GM12892 (cell line): ENCODE measurements at regions not wholly inside any gene's neighbourhood (a gene's known extent, or its start where the extent isn't known, plus 50 kb on each side); places are given as distances from the start of the nearest gene placed in this dataset.

ENCODE experiments used
- POLR2A ChIP-seq: IDR thresholded peaks from 2 replicates; pipeline ENCODE4 v1.6.1; 2011; ENCODE audit warnings: low read depth, low read length, control low read depth
- POLR2AphosphoS5 ChIP-seq: IDR thresholded peaks from 2 replicates; pipeline ENCODE4 v1.6.1; 2011; ENCODE audit warnings: low read depth, low read length, control low read depth
- TAF1 ChIP-seq: IDR thresholded peaks from 2 replicates; pipeline ENCODE4 v1.6.1; 2011; ENCODE audit warnings: low read depth, mild to moderate bottlenecking, control low read depth, low read length, borderline replicate concordance

DNA sequence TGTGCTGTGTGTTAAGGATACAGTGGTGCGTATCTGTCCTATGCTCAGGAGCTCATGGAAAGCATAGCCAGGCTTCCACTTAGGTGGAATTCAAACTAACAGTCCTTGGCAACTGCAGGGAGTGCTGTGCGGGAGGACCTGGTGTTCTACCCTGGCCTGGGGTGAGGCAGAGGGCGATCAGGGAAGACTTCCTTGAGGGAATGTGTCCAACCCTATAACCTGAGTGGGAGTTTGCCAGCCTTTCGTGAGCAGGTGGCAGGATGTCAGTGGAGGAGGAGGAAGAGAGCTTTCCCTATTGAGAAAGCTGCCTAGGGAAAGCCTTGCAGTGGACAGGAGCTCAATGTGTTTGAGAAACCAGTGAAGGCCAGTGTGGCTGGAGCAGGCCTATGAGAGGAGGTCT, 271.1 kb upstream of the C2CD4B start:
- TF ChIP-seq POLR2A: no peak
- no peak for TF ChIP-seq POLR2AphosphoS5
- TF ChIP-seq TAF1: no peak
